D721Med (cell line): ENCODE measurements at regions not wholly inside any gene's neighbourhood (a gene's known extent, or its start where the extent isn't known, plus 50 kb on each side); places are given as distances from the start of the nearest gene placed in this dataset.
"Not testable (repeated sequence)": the region's sequence is repeated elsewhere in the genome, so short reads cannot be mapped to it uniquely, and the experiment has no call there.

ENCODE experiments used
- DNase-seq: peaks from one replicate; pipeline ENCODE4 v3.0.0; 2011; ENCODE audit warnings: low spot score; ENCODE audit not compliant: insufficient read length
- FAIRE-seq: peaks from 2 replicates; lab custom pipeline; 2011; peaks lifted over from hg19 to GRCh38; lab: Jason Lieb, UNC
- TF ChIP-seq, protein P1 (sequence below): IDR thresholded peaks from 2 replicates; pipeline ENCODE4 v1.5.1; 2012; ENCODE audit warnings: mild to moderate bottlenecking, control low read depth; ENCODE audit not compliant: insufficient read depth; ENCODE audit errors: missing control alignments

- FAIRE-seq (no peak), DNase-seq (no peak)
- TF ChIP-seq, protein P1, sequence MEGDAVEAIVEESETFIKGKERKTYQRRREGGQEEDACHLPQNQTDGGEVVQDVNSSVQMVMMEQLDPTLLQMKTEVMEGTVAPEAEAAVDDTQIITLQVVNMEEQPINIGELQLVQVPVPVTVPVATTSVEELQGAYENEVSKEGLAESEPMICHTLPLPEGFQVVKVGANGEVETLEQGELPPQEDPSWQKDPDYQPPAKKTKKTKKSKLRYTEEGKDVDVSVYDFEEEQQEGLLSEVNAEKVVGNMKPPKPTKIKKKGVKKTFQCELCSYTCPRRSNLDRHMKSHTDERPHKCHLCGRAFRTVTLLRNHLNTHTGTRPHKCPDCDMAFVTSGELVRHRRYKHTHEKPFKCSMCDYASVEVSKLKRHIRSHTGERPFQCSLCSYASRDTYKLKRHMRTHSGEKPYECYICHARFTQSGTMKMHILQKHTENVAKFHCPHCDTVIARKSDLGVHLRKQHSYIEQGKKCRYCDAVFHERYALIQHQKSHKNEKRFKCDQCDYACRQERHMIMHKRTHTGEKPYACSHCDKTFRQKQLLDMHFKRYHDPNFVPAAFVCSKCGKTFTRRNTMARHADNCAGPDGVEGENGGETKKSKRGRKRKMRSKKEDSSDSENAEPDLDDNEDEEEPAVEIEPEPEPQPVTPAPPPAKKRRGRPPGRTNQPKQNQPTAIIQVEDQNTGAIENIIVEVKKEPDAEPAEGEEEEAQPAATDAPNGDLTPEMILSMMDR = no peak
Measured at GRCh38 chr12:87599459-87599858, 429.7 kb downstream of the C12orf50 start.

DNA sequence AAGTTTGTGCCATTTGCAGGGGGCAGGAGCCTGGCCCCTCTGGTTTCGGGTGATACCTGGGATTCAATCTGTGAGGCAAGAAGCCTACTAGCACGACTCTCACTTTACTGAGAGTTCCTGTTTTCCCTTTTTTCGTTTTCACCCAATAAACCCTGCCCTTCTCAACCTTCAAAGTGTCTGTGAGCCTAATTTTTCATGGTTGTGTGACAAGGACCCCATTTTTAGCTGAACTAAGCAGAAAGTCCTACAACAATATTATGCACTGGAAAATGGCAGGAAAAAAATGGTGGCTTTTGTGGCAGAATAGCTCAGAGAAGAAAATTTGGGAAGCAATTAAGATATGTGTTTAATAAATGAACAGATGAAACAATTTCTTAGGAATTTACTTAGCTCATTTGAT, 432.1 kb downstream of the C12orf50 start:
- no peak for DNase-seq
- no peak for FAIRE-seq
- TF ChIP-seq, protein P1 = no peak

- TF ChIP-seq, protein P1 = no peak
- no peak for DNase-seq
- no peak for FAIRE-seq
Measured at GRCh38 chr12:87596636-87597035, 432.6 kb downstream of the C12orf50 start.

- FAIRE-seq (no peak), DNase-seq (no peak)
- TF ChIP-seq, protein P1 = no peak
Measured at GRCh38 chr12:87596134-87596533, 433.1 kb downstream of the C12orf50 start.

DNA sequence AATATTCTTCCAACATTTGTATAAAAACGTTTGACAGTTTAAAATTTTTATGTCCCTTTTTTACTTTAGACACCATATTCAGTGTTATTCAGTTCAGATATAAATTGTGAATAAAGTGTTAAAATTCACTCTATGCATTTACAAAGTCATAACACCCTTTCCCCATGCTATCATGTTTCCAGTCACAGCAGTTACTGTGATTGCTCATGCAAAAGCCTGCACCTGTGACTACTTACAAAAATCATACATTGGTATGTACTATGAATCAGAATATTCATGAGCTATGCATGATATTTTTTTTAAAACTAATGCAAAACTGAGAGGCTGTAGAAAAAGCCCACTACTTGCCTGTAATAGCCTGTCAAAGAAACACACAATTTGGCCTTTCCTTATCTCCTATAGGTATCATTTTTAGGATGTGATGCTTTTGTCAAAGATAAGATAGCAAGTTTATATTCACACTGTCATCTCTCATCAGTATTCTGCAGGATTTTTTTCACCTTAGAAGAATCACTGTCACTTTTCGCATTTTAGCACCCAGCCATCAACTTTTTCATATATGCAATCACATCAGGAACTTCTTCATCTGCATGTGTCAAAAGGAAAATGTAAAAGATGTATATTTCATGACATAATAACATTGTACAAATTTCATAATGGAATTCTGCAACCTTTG, 443.2 kb downstream of the C12orf50 start:
- FAIRE-seq (no peak), DNase-seq (no peak)
- TF ChIP-seq, protein P1 = no peak

GRCh38 chr12:87579091-87579490, 450.1 kb downstream of the C12orf50 start:
- FAIRE-seq, DNase-seq: not testable (repeated sequence)

GRCh38 chr12:87575906-87576305, 453.3 kb downstream of the C12orf50 start:
- FAIRE-seq (no peak), DNase-seq (no peak)
- TF ChIP-seq, protein P1 = no peak

GRCh38 chr12:87566918-87567317, 462.3 kb downstream of the C12orf50 start:
- not testable (repeated sequence) for FAIRE-seq, DNase-seq
